ENCODE measurements at regions not wholly inside any gene's neighbourhood (a gene's known extent, or its start where the extent isn't known, plus 50 kb on each side); places are given as distances from the start of the nearest gene placed in this dataset.
"Not testable (repeated sequence)": the region's sequence is repeated elsewhere in the genome, so short reads cannot be mapped to it uniquely, and the experiment has no call there.

DNA sequence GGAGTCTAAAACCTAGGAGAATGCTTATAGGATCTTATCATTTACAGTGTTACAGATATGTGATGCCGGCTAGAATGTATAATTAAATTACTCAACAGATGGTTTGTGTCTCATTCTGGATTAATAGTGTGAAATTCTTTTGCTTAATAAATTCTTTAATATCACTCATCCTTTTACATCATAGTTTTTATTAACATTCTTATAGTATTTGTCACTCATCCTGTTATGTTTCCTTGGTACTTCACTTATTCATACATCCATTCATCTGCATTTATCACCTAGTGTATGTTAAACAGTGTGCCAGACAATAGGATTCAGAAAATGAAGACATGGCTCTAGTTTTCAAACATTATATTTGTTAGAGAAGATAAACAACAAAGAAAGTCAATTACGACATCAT is 468.7 kb downstream of the FRK start:
- POLR2A ChIA-PET, result no interaction called here
- TF ChIP-seq TFCP2L1 (CRISPR knock-in tag; IDR thresholded peaks at IDR 0.05) (no peak), HOXB5 (CRISPR knock-in tag; IDR thresholded peaks at IDR 0.05) (no peak), HOXA7 (CRISPR knock-in tag; IDR thresholded peaks at IDR 0.05) (no peak), RNF2 (IDR thresholded peaks at IDR 0.05; ENCODE audit: borderline replicate concordance, low read depth) (no peak), EP300 (IDR thresholded peaks at IDR 0.05) (no peak), RAD21 (conservative IDR thresholded peaks at IDR 0.05 in 1 of 2, IDR thresholded peaks at IDR 0.05 in 1 of 2) (no peak), HOXB13 (CRISPR knock-in tag; IDR thresholded peaks at IDR 0.05; ENCODE audit: low read depth) (no peak), JUN (IDR thresholded peaks at IDR 0.05) (no peak), CEBPB (IDR thresholded peaks at IDR 0.05) (no peak)
- TF ChIP-seq, protein P1, sequence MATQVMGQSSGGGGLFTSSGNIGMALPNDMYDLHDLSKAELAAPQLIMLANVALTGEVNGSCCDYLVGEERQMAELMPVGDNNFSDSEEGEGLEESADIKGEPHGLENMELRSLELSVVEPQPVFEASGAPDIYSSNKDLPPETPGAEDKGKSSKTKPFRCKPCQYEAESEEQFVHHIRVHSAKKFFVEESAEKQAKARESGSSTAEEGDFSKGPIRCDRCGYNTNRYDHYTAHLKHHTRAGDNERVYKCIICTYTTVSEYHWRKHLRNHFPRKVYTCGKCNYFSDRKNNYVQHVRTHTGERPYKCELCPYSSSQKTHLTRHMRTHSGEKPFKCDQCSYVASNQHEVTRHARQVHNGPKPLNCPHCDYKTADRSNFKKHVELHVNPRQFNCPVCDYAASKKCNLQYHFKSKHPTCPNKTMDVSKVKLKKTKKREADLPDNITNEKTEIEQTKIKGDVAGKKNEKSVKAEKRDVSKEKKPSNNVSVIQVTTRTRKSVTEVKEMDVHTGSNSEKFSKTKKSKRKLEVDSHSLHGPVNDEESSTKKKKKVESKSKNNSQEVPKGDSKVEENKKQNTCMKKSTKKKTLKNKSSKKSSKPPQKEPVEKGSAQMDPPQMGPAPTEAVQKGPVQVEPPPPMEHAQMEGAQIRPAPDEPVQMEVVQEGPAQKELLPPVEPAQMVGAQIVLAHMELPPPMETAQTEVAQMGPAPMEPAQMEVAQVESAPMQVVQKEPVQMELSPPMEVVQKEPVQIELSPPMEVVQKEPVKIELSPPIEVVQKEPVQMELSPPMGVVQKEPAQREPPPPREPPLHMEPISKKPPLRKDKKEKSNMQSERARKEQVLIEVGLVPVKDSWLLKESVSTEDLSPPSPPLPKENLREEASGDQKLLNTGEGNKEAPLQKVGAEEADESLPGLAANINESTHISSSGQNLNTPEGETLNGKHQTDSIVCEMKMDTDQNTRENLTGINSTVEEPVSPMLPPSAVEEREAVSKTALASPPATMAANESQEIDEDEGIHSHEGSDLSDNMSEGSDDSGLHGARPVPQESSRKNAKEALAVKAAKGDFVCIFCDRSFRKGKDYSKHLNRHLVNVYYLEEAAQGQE (IDR thresholded peaks at IDR 0.05), result no peak
- TF ChIP-seq, protein P2, sequence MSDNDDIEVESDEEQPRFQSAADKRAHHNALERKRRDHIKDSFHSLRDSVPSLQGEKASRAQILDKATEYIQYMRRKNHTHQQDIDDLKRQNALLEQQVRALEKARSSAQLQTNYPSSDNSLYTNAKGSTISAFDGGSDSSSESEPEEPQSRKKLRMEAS (IDR thresholded peaks at IDR 0.05), result no peak
- TF ChIP-seq, protein P3, sequence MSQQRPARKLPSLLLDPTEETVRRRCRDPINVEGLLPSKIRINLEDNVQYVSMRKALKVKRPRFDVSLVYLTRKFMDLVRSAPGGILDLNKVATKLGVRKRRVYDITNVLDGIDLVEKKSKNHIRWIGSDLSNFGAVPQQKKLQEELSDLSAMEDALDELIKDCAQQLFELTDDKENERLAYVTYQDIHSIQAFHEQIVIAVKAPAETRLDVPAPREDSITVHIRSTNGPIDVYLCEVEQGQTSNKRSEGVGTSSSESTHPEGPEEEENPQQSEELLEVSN (IDR thresholded peaks at IDR 0.05; ENCODE audit: borderline replicate concordance, low read depth), result no peak
- DNase-seq (ENCODE audit: low read depth in 1 of 2, low spot score in 1 of 2) (no peak), ATAC-seq (no peak), FAIRE-seq (no peak)
- no peaks in the 10 kb centered on the region for H3K4me1 ChIP-seq
- H3K4me3 ChIP-seq, result no peak overlapping the region
- 20% methylated on average over 2 of the region's 2 CpGs for WGBS (ENCODE audit: missing lambda C conversion rate)
- no peak overlapping the region for H3K4me2 ChIP-seq
- no peaks in the 10 kb centered on the region for H3K9me3 ChIP-seq
- no peak overlapping the region for H3K27ac ChIP-seq
- CTCF ChIA-PET, result no interaction called here

DNA sequence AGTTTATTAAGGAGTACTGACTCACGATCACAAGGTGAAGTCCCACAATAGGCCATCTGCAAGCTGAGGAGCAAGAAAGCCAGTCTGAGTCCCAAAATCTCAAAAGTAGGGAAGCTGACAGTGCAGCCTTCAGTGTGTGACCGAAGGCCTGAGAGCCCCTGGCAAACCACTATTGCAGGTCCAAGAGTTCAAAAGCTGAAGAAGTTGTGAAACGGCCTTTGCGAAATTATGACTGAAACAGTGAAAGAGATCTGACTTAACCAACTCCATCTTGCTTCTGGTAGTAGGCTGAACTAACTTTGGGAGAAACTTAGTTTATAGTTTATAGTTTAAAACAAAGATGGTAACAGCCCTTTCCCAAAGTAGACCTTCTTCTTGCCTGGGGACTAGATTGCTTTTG is 471.6 kb downstream of the FRK start:
- H3K4me3 ChIP-seq; DNase-seq (ENCODE audit: low read depth in 1 of 2, low spot score in 1 of 2); H3K4me1 ChIP-seq; H3K27ac ChIP-seq; FAIRE-seq; ATAC-seq; POLR2A ChIA-PET; H3K9me3 ChIP-seq; CTCF ChIA-PET; H3K4me2 ChIP-seq: not testable (repeated sequence)
- 20% methylated on average over 4 of the region's 4 CpGs for WGBS (ENCODE audit: missing lambda C conversion rate)

DNA sequence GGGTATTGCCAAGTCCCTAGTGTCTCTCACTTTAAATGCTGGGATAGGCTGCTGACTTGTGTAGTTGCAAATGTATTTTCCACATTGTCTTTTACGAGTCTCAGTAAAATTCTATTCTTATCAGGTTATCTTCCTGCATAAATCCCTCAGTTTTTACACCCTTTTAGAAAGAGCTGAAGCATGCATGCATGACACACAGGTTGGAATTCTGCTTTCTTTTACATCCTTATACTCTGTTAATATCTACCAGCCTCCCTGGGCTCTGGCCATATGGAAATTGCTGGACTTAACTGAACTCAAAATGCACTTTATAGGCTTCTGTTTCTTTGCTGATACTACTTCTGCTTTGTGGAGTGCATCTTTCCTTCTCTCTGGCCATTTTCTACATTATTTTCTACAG is 477.4 kb downstream of the FRK start:
- FAIRE-seq (no peak), DNase-seq (ENCODE audit: low read depth in 1 of 2, low spot score in 1 of 2) (no peak), ATAC-seq (no peak)
- CTCF ChIA-PET, result no interaction called here
- Histone ChIP-seq H3K27ac (no peak overlapping the region), H3K4me3 (no peak overlapping the region), H3K9me3 (no peaks in the 10 kb centered on the region), H3K4me2 (no peak overlapping the region), H3K4me1 (no peaks in the 10 kb centered on the region)
- TF ChIP-seq RNF2 (IDR thresholded peaks at IDR 0.05; ENCODE audit: borderline replicate concordance, low read depth), result no peak
- TF ChIP-seq JUNB (IDR thresholded peaks at IDR 0.05), result no peak
- TF ChIP-seq, protein P4, sequence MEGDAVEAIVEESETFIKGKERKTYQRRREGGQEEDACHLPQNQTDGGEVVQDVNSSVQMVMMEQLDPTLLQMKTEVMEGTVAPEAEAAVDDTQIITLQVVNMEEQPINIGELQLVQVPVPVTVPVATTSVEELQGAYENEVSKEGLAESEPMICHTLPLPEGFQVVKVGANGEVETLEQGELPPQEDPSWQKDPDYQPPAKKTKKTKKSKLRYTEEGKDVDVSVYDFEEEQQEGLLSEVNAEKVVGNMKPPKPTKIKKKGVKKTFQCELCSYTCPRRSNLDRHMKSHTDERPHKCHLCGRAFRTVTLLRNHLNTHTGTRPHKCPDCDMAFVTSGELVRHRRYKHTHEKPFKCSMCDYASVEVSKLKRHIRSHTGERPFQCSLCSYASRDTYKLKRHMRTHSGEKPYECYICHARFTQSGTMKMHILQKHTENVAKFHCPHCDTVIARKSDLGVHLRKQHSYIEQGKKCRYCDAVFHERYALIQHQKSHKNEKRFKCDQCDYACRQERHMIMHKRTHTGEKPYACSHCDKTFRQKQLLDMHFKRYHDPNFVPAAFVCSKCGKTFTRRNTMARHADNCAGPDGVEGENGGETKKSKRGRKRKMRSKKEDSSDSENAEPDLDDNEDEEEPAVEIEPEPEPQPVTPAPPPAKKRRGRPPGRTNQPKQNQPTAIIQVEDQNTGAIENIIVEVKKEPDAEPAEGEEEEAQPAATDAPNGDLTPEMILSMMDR (IDR thresholded peaks at IDR 0.05), result no peak
- TF ChIP-seq KDM5A (IDR thresholded peaks at IDR 0.05), result no peak
- POLR2A ChIA-PET, result no interaction called here
- WGBS (ENCODE audit: missing lambda C conversion rate), result 0% methylated on average over 1 of the region's 1 CpG
